ENCODE measurements at regions not wholly inside any gene's neighbourhood (a gene's known extent, or its start where the extent isn't known, plus 50 kb on each side); places are given as distances from the start of the nearest gene placed in this dataset.

GRCh38 chr6:55069132-55069781, 105.1 kb upstream of the HCRTR2 start:
- TF ChIP-seq CTCF (IDR thresholded peaks at IDR 0.05; ENCODE audit: insufficient read depth, low read depth, low read length): peak; percentile 71
- TF ChIP-seq EZH2 (IDR thresholded peaks at IDR 0.05; ENCODE audit: insufficient read depth, low read length): no peak
